ENCODE measurements at regions not wholly inside any gene's neighbourhood (a gene's known extent, or its start where the extent isn't known, plus 50 kb on each side); places are given as distances from the start of the nearest gene placed in this dataset.

DNA sequence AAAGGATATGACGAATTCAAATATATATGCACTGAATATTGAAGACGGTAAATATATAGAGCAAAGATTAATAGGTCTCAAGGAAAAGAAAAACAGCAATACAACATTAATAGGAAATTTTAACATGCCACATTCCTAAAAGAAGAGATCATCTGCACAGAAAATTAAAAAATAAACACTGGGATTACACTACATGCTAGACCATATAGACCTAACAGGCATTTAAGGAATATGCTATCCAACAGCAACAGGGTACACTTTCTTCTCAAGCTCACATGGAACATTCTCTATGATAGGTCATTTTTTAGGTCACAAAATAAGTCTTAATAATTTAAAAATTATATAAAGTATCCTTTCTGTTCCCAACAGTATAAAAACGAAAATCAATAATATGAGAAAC lies 1038.3 kb downstream of the KCNT2 start:
- TF ChIP-seq, protein P1, sequence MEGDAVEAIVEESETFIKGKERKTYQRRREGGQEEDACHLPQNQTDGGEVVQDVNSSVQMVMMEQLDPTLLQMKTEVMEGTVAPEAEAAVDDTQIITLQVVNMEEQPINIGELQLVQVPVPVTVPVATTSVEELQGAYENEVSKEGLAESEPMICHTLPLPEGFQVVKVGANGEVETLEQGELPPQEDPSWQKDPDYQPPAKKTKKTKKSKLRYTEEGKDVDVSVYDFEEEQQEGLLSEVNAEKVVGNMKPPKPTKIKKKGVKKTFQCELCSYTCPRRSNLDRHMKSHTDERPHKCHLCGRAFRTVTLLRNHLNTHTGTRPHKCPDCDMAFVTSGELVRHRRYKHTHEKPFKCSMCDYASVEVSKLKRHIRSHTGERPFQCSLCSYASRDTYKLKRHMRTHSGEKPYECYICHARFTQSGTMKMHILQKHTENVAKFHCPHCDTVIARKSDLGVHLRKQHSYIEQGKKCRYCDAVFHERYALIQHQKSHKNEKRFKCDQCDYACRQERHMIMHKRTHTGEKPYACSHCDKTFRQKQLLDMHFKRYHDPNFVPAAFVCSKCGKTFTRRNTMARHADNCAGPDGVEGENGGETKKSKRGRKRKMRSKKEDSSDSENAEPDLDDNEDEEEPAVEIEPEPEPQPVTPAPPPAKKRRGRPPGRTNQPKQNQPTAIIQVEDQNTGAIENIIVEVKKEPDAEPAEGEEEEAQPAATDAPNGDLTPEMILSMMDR (IDR thresholded peaks at IDR 0.05): no peak
- TF ChIP-seq POLR2A (IDR thresholded peaks at IDR 0.05): no peak
